HEK293 (cell line): ENCODE measurements at regions not wholly inside any gene's neighbourhood (a gene's known extent, or its start where the extent isn't known, plus 50 kb on each side); places are given as distances from the start of the nearest gene placed in this dataset.
A peak's percentile ranks its signal among the peaks of the same experiment; 100 is the strongest.

Source experiments
- CTCF ChIA-PET: fragments of 350-600 bp; formaldehyde crosslinking; extraction: SDS; loops from one replicate; lab custom pipeline; 2021; ENCODE audit warnings: antibody characterized with exemption; lab: Yijun Ruan, JAX
- POLR2A ChIA-PET: fragments of 300-600 bp; formaldehyde crosslinking; extraction: SDS; loops from one replicate; lab custom pipeline; 2020; ENCODE audit warnings: antibody characterized with exemption, inconsistent platforms; lab: Yijun Ruan, JAX
- H3K27ac ChIP-seq: fragments of 200-500 bp; sonication (Bioruptor generic); 2 replicates; pipeline ENCODE4 v1.5.1; 2014; ENCODE audit warnings: low read depth, low read length, control low read depth, inconsistent platforms; ENCODE audit errors: extremely low read depth
- H3K36me3 ChIP-seq, 2 experiments: fragments of 200-500 bp in 1 of 2; sonication (Bioruptor generic) in 1 of 2; 1 replicate in 1 of 2; 2 replicates in 1 of 2; pipeline ENCODE4 v1.5.1; 2014 to 2017; ENCODE audit warnings: inconsistent platforms in 2 of 2, low read length in 2 of 2; ENCODE audit not compliant: control insufficient read depth in 2 of 2, insufficient read depth in 1 of 2
- H3K4me1 ChIP-seq: fragments of 200-500 bp; sonication (Bioruptor generic); 2 replicates; pipeline ENCODE4 v1.5.1; 2014; ENCODE audit warnings: mild to moderate bottlenecking, low read length, inconsistent platforms; ENCODE audit not compliant: control insufficient read depth, insufficient read depth
- H3K4me3 ChIP-seq: 2 replicates; pipeline ENCODE4 v1.5.1; 2011; ENCODE audit warnings: low read depth, mild to moderate bottlenecking, control low read depth, low read length, moderate library complexity
- H3K9me3 ChIP-seq: fragments of 200-500 bp; sonication (Bioruptor generic); 2 replicates; pipeline ENCODE4 v1.5.1; 2014; ENCODE audit warnings: low read depth, low read length, inconsistent platforms; ENCODE audit not compliant: control insufficient read depth, insufficient read depth
- BCL11B ChIP-seq: fragments of 450-650 bp; formaldehyde crosslinking; IDR thresholded peaks from 2 replicates; pipeline ENCODE4 v1.5.1; 2016; ENCODE audit warnings: low read depth, missing biosample characterization, missing genetic modification characterization
- GLI4 ChIP-seq: fragments of 450-650 bp; formaldehyde crosslinking; IDR thresholded peaks from 2 replicates; pipeline ENCODE4 v1.5.1; 2016; ENCODE audit warnings: missing biosample characterization, missing genetic modification characterization
- HOXC10 ChIP-seq: sonication (generic); formaldehyde crosslinking; IDR thresholded peaks from 2 replicates; pipeline ENCODE4 v1.8.1; 2023; ENCODE audit warnings: mild to moderate bottlenecking, missing genetic modification reagents
- HOXD13 ChIP-seq: sonication (generic); formaldehyde crosslinking; IDR thresholded peaks from 2 replicates; pipeline ENCODE4 v1.8.0; 2022; ENCODE audit warnings: missing genetic modification reagents, borderline replicate concordance
- KLF16 ChIP-seq: fragments of 450-650 bp; formaldehyde crosslinking; IDR thresholded peaks from 2 replicates; pipeline ENCODE4 v1.5.1; 2017; ENCODE audit warnings: missing biosample characterization, missing genetic modification characterization
- PRDM1 ChIP-seq: fragments of 450-650 bp; formaldehyde crosslinking; IDR thresholded peaks from 2 replicates; pipeline ENCODE4; 2016; ENCODE audit warnings: missing biosample characterization, missing genetic modification characterization
- REST ChIP-seq: fragments of 450-650 bp; formaldehyde crosslinking; IDR thresholded peaks from 2 replicates; pipeline ENCODE4 v1.5.1; 2016; ENCODE audit warnings: missing biosample characterization, missing genetic modification characterization
- ZNF211 ChIP-seq: fragments of 450-650 bp; formaldehyde crosslinking; IDR thresholded peaks from 2 replicates; pipeline ENCODE4 v1.5.1; 2016; ENCODE audit warnings: low read depth, missing biosample characterization, missing genetic modification characterization
- ZNF223 ChIP-seq: fragments of 450-650 bp; formaldehyde crosslinking; IDR thresholded peaks from 2 replicates; pipeline ENCODE4 v1.5.1; 2016; ENCODE audit warnings: missing biosample characterization, missing genetic modification characterization
- ZNF23 ChIP-seq: fragments of 450-650 bp; formaldehyde crosslinking; IDR thresholded peaks from 2 replicates; pipeline ENCODE4 v1.5.1; 2016; ENCODE audit warnings: missing biosample characterization, missing genetic modification characterization, borderline replicate concordance
- ZNF302 ChIP-seq: fragments of 450-650 bp; formaldehyde crosslinking; IDR thresholded peaks from 2 replicates; pipeline ENCODE4 v1.5.1; 2016; ENCODE audit warnings: missing biosample characterization, missing genetic modification characterization, low read depth
- ZNF335 ChIP-seq: fragments of 450-650 bp; formaldehyde crosslinking; conservative IDR thresholded peaks from 2 replicates; pipeline ENCODE4 v1.5.1; 2016; ENCODE audit warnings: missing biosample characterization, missing genetic modification characterization
- ZNF391 ChIP-seq: fragments of 450-650 bp; formaldehyde crosslinking; IDR thresholded peaks from 2 replicates; pipeline ENCODE4 v1.5.1; 2016; ENCODE audit warnings: low read depth, missing biosample characterization, missing genetic modification characterization, borderline replicate concordance
- ZNF449 ChIP-seq: fragments of 450-650 bp; formaldehyde crosslinking; IDR thresholded peaks from 2 replicates; pipeline ENCODE4 v1.5.1; 2017; ENCODE audit warnings: missing biosample characterization, mild to moderate bottlenecking, missing genetic modification characterization, moderate library complexity
- ZNF488 ChIP-seq: fragments of 450-650 bp; formaldehyde crosslinking; IDR thresholded peaks from 2 replicates; pipeline ENCODE4 v1.5.1; 2016; ENCODE audit warnings: missing biosample characterization, missing genetic modification characterization
- ZNF530 ChIP-seq: fragments of 450-650 bp; formaldehyde crosslinking; IDR thresholded peaks from 2 replicates; pipeline ENCODE4 v1.5.1; 2016; ENCODE audit warnings: low read depth, missing biosample characterization, missing genetic modification characterization
- ZNF544 ChIP-seq: fragments of 450-650 bp; formaldehyde crosslinking; IDR thresholded peaks from 2 replicates; pipeline ENCODE4 v1.5.0; 2017; ENCODE audit warnings: missing biosample characterization, missing genetic modification characterization
- ZNF747 ChIP-seq: fragments of 450-650 bp; formaldehyde crosslinking; IDR thresholded peaks from 2 replicates; pipeline ENCODE4 v1.5.1; 2016; ENCODE audit warnings: missing biosample characterization, missing genetic modification characterization
- ZSCAN16 ChIP-seq: fragments of 450-650 bp; formaldehyde crosslinking; IDR thresholded peaks from 2 replicates; pipeline ENCODE4 v1.5.1; 2016; ENCODE audit warnings: missing biosample characterization, missing genetic modification characterization
- ZXDB ChIP-seq: fragments of 450-650 bp; formaldehyde crosslinking; IDR thresholded peaks from 2 replicates; pipeline ENCODE4 v1.5.1; 2016; ENCODE audit warnings: missing biosample characterization, missing genetic modification characterization

GRCh38 chr10:61175316-61175715, 231.3 kb upstream of the RHOBTB1 start:
- TF ChIP-seq ZNF23, result no peak
- no peak for TF ChIP-seq ZNF335
- no peak for TF ChIP-seq ZXDB (tag by site-specific recombination)
- TF ChIP-seq ZNF223 (tag by site-specific recombination), result no peak
- no peak for TF ChIP-seq ZNF530 (tag by site-specific recombination)
- TF ChIP-seq BCL11B, result no peak
- no peak for TF ChIP-seq GLI4 (tag by site-specific recombination)
- no peak for TF ChIP-seq ZNF488 (tag by site-specific recombination)
- TF ChIP-seq HOXC10 (CRISPR knock-in tag), result no peak
- no peak for TF ChIP-seq ZSCAN16 (tag by site-specific recombination)
- TF ChIP-seq REST, result no peak
- TF ChIP-seq KLF16, result no peak
- TF ChIP-seq ZNF302, result no peak
- no peak for TF ChIP-seq ZNF747 (tag by site-specific recombination)
- no peaks in the 10 kb centered on the region for H3K9me3 ChIP-seq
- H3K4me3 ChIP-seq, result no peak overlapping the region
- no peak overlapping the region for H3K27ac ChIP-seq
- no peaks in the 10 kb centered on the region for H3K4me1 ChIP-seq
- ChIA-PET CTCF (interaction anchor here (0.6 kb wide), 1 partner anchor 358 kb away, joined by 5 read pairs; no protein-coding TSS in a partner anchor), POLR2A (interaction anchor here (0.6 kb wide), 1 partner anchor 9 kb away, joined by 6 read pairs; no protein-coding TSS in a partner anchor)
- no peaks in the 10 kb centered on the region for H3K36me3 ChIP-seq

- Histone ChIP-seq H3K36me3 (no peaks in the 10 kb centered on the region), H3K27ac (no peak overlapping the region), H3K9me3 (no peaks in the 10 kb centered on the region), H3K4me1 (no peaks in the 10 kb centered on the region), H3K4me3 (no peak overlapping the region)
- ChIA-PET CTCF (no interaction called here), POLR2A (no interaction called here)
- TF ChIP-seq ZNF211 (tag by site-specific recombination) (no peak), ZNF449 (tag by site-specific recombination) (no peak), HOXD13 (no peak), ZNF391 (tag by site-specific recombination) (no peak), PRDM1 (peak; percentile 96), ZNF544 (tag by site-specific recombination) (no peak)
These were observed 229.5 kb upstream of the RHOBTB1 start for GRCh38 chr10:61173450-61173849.
